ENCODE measurements at regions not wholly inside any gene's neighbourhood (a gene's known extent, or its start where the extent isn't known, plus 50 kb on each side); places are given as distances from the start of the nearest gene placed in this dataset.

DNA sequence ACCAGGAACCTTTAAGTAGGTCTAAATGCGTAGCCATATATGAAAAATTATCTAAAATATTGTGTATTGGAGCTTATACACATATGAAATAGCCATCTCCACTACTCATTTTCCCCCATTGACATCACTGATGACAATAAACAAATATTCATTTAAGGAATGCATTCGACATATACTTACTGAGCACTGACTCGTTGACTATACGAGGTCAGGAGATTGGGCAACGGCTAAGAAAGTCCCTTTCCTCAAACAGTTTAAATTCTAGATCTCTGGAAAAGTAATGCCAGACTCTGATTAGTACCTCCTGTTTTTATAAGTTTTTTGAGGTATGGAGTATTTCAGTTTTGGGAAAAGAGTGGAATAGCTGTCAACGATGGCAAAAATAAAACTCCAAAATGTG lies 139.4 kb upstream of the DIO2 start:
- TF ChIP-seq, protein P1, sequence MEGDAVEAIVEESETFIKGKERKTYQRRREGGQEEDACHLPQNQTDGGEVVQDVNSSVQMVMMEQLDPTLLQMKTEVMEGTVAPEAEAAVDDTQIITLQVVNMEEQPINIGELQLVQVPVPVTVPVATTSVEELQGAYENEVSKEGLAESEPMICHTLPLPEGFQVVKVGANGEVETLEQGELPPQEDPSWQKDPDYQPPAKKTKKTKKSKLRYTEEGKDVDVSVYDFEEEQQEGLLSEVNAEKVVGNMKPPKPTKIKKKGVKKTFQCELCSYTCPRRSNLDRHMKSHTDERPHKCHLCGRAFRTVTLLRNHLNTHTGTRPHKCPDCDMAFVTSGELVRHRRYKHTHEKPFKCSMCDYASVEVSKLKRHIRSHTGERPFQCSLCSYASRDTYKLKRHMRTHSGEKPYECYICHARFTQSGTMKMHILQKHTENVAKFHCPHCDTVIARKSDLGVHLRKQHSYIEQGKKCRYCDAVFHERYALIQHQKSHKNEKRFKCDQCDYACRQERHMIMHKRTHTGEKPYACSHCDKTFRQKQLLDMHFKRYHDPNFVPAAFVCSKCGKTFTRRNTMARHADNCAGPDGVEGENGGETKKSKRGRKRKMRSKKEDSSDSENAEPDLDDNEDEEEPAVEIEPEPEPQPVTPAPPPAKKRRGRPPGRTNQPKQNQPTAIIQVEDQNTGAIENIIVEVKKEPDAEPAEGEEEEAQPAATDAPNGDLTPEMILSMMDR (IDR thresholded peaks at IDR 0.05 in 4 of 5, conservative IDR thresholded peaks at IDR 0.05 in 1 of 5) = no peak
- TF ChIP-seq POLR2A (IDR thresholded peaks at IDR 0.05) = no peak
